ENCODE measurements at regions not wholly inside any gene's neighbourhood (a gene's known extent, or its start where the extent isn't known, plus 50 kb on each side); places are given as distances from the start of the nearest gene placed in this dataset.
A peak's percentile ranks its signal among the peaks of the same experiment; 100 is the strongest.
"Not testable (repeated sequence)": the region's sequence is repeated elsewhere in the genome, so short reads cannot be mapped to it uniquely, and the experiment has no call there.

DNA sequence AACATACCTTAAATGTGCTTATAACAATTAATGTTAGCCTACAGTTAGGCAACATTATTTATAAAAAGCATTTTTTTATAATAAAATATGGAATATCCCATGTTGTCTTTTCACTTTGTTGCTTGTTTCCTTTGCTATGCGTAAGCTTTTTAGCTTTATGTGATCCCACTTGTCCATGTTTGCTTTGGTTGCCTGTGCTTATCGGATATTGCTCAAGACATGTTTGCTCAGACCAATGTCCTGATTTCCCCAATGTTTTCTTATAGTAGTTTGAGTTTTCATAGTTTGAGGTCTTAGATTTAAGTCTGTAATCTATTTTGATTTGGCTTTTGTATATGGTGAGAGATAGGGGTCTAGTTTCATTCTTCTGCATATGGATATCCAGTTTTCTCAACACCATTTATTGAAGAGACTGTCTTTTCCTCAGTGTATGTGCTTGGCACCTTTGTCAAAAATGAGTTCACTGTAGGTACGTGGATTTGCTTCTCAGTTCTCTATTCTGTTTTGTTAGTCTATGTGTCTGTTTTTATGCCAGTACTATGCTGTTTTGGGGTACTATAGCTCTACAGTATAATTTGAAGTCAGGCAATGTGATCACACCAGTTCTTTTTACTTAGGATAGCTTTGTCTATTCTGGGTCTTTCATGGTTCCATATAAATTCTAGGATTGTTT lies 592.7 kb upstream of the SEMA6D start:
- DNase-seq (ENCODE audit: low read depth), result no peak

DNA sequence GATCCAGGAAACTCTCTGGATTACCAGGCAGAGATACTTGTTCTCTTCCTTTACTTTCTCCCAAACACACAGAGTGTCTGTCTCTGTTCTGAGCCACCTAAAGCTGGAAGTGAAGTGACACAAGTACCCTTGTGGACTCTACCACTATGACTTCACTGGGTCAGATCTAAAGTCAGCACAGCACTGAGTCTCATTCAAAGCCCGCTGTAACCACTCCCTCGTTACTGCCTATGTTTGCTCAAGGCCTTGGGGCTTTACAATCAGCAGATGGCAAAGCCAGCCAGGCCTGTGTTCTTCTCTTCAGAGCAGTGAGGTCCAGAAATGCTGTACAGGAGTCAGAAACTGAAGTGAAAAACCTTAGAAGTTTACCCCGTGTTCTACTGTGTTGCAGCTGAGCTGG lies 588.3 kb upstream of the SEMA6D start:
- DNase-seq (ENCODE audit: low read depth), result no peak

DNA sequence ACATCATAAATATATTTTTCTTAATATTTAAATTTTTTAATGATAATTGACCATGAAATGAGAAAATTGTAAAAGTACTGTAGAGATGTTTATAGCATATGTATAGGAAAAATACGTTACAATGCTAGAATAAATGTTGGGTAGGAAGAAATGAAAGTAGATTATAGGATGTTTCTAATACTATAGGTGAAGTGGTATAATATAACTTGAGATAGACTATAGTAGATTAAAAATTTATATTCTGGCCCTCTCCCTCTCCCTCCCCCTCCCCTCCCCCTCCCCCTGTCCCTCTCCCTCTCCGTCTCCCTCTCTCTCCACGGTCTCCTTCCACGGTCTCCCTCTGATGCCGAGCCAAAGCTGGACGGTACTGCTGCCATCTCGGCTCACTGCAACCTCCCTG lies 585.9 kb upstream of the SEMA6D start:
- not testable (repeated sequence) for DNase-seq (ENCODE audit: low read depth)

DNA sequence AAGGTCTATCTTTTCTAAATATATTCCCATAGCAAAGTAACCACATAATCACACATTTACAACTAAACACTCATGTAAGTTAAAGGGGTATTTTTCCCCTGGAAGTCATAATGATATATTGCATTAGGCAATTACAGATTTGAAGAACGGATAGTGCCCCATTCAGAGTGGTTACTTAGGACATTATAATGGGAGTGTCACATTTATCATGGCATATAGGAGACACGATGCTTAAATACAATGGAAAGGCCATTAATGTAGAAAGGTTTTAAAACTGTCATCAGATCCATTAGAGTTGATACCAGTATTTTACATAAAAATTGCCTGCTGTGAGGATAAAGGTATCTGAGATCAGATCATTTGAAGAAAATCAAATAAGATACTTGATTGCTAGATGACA lies 582.0 kb upstream of the SEMA6D start:
- DNase-seq (ENCODE audit: low read depth), result no peak

DNA sequence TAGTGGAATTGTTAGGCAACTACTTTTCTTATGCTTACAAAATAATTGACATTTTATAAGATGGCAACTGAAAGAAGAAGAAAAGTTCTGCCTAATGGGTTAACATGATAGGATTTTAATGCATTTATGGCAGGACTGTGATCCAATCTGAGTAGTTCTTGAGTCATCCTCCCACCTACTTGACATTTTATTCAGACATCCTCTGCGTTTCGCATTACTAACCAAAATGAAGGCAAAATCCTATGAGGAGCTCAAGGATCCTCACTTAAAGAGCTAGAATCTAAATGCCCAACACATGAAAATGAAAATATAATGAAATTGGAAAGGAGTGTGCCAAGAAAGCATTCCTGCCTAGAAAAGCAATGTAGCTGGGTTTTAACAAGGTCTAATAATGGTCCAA lies 581.1 kb upstream of the SEMA6D start:
- no peak for DNase-seq (ENCODE audit: low read depth)

DNA sequence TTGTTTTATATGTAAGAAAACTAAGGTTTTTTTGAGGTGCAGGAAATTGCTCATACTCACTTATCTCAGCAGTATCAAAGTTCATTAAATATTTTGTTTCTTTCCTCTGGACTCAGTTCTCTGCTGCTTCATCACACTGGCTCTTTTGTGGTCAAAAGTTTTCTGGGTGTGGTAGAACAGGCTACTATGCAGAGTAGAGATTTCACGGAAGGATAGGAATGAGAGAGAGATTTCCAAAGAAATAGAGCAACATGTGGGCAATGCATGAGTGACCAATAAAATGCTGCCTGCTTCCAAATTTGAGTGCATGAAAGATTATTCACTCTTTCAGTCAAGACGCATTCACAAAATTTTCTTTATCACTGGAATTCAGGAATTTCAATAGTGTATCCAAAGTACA lies 577.3 kb upstream of the SEMA6D start:
- no peak for DNase-seq (ENCODE audit: low read depth)

DNA sequence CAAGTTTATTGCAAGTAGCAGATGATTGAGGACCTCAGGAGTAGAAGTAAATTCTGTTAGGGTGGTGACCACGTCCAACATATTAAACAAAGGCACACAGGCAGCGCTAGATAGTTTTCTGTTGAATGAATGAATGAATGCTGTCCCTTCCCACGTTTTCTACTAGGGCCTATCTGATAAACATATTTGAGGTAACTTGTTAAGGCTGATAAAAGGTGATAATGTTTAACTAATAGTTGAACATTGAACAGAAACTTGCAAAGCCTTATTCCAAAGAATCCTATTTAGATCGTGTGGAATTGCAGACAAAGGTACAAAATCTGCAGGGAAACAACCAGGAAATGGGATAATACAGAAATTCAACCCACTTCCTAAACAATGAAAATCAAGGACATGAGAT lies 559.5 kb upstream of the SEMA6D start:
- DNase-seq (ENCODE audit: low read depth), result no peak

DNA sequence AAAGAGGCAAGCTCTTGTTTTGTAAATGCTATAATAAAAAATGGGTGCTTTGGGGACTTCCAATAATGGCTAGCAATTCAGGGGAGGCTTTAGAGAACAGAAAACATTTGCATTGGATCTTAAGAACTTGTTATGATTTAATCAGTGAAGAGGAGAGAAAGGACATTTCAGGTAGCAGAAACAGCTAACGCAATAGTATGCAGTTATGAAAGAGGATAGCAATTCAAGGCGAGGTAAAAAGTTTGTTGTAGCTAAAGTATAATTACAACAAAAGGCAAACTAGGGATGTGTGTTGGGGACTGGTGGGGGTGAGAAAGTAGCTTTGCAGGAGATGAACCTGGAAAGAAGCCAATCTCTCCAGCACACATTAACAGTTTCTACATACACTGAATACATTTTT lies 558.7 kb upstream of the SEMA6D start:
- no peak for DNase-seq (ENCODE audit: low read depth)

DNA sequence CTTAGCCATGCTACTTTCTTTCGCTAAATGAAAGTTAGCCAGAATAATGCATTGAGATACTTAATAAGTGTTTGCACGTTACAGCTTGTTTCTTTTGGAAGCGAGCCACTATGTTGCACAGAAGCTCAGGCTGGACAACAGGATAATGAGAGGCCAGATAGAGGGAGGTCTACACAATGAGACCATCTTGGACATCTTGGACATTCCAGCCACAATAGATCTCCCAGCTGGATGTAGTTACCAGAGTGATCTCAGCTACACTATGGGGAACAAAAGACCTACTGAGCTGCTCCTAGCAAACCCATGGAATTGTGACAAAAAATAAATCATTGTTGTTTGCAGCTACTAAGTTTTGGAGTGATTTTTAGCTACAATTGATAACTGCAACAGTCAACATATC lies 540.1 kb upstream of the SEMA6D start:
- DNase-seq (ENCODE audit: low read depth), result no peak

DNA sequence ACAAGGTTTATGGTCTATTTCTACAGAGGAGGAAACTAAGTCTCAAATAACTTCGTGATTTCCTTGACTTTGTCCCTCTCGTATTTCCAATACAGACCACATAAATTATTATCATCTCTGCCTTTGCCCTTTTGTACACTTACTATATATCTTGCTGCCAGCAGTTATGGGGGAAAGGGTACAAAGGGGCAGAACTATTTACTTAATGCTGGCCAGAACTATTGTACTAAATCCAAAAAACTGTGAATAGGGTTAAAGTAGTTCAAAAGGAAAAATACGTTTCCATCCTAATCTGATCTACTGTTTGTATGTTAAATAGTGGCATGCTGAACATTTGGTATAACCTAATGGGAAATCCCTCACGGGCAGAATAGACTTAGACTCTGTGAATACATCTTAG lies 537.3 kb upstream of the SEMA6D start:
- no peak for DNase-seq (ENCODE audit: low read depth)

DNA sequence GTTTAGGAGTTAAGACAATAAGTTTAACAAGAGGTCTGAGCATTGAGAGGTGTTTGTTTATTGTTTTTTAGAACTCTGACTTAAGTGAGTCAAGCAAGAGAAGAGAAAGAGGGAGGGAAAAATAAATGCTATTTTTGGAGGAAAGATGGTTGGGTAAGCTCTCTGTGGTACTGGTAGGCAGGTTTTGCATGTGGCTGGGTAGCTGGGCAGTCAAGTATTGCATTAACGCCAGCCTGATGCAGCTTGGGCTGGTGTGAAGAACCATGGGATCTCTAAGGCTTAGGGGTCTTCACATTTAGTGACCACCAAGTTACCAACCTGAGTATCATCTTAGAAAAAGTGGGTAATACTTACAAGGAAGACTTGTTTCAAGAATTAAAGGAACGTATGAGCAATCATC lies 534.5 kb upstream of the SEMA6D start:
- DNase-seq (ENCODE audit: low read depth), result no peak

DNA sequence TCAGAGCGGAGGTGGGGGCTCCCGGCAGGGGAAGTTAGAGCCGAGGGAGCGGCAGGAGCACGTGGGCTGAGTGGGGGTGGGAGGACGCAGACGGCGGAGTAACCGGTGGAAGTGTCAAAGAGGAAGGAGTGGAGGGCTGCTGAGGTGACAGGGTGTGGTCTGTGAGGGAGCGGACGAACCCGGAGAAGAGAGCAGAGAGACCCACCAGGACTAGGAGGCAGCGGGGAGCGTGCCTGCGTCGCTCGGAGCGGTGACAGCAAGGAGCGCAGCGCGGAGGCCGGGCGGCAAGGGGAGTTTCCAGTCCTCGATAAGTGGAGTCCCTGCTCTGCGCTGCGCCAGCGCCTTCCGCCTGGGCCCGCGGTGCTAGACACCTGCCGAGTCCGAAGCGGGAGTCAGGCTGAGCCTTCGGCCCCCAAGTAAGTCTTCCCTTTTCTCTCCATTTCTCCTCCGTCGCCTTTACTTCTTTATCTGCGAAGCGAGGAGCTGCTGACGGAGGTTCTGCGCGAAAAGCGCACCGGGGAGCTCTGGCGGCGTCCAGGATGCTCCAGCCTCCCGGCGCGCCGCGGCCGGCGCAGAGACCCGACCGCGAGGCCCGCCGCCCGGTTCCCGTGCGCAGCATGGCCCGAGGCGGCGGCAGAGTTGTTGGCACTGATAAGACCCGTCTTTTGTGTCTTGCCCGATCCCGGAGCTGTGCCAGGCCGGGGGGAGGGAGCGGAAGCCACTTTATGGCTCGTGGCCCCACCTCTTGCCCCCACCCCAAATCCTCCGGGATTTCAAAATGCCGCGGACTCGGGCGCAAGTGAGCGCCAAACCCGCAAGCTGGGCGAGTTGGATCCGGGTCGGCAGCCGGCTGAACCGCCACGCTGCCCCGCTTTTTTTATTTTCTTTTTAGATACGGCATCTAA lies 533.0 kb upstream of the SEMA6D start:
- DNase-seq (ENCODE audit: low read depth), result no peak

DNA sequence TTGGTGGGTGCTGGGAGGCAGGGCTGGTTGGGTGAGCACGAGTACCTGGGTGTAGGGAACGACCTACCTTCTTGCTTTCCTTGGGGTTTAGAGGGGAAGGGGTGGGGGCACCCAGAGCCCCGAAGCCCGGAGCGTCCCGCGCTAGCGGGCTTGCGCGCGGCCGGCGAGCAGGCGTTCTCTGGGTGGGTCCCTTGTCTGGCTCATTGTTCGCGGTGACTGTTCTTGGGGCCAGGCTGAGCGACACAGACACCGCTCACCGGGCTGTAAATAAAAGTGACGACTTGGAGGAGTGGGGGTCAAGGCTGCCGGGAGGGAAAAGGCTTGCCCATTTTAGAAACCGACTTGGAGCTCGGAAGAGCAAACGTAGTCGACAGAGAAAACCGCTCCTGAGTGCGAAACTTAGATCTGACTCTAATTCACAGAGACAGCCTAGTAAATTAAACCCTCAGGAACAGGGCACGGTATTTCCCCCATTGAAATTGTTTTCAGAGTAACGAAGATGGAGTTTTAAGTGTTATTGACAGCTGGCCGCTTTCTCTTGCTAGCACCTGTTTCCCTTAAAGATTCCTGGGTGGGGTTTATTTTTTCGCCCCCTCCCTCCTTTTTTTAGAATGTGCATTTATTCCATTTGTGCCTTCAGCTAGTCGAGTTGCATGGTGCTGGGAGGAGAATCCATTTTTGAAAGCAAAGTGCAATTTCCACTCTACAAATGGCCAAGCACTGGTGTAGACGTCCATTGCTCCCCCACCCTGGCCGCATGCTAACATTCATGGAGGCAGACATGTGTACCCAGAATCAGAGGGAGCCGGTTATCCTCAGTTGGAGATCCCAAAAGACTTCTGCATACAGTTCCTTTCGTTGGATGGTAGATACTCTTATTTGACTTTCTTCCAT lies 532.1 kb upstream of the SEMA6D start:
- no peak for DNase-seq (ENCODE audit: low read depth)

DNA sequence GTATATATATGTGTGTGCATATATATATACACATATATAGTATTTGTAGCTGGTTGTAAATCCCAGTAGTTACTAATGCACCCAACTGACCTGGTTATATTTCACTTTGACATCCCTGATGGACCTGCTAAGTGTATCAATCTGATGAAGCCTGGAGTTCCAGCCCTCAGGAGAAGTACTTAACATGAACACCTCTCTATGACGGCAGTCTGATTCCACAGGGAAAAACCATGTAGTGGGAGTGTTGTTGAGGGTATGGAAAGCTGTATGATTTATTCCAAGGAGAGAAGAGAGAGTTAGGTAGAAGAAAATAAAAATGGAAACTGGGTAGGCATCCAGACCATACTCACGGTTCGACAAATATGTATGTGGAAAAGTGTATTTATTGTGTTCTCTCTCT lies 531.2 kb upstream of the SEMA6D start:
- no peak for DNase-seq (ENCODE audit: low read depth)

DNA sequence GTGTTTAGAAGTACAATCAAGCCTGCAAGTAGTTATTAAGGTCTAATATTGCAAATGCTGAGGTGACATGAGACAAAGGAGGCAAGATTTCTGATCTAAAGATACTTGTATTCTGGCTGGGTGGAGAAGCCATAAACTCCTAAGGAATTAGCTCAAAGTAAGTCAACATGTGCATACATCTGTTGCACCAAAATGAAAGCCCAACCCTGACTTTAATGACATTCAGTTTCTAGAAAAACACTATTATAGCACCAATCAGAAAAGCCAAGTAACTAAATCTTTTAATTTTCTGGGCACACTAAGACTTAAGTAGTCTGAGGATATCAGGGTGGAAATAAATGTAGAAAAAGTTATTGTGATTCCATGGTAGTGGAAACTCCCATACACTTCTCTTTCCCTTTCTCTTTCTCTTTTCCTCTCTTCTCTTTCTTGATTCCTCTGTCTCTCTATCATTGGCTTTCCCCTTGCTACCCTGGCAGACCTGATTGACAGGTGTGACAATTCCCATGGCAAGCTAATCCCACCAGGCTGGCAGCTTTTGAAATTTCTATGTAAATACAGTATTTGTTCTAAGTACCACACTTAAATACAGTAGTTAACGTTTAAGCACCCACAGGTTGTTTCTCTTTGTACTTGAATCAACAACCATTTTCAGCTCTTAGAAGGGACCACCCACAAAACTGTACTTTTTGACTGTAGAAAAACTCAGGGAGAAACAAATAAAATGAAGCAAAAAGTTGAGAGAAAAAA lies 528.4 kb upstream of the SEMA6D start:
- no peak for DNase-seq (ENCODE audit: low read depth)

DNA sequence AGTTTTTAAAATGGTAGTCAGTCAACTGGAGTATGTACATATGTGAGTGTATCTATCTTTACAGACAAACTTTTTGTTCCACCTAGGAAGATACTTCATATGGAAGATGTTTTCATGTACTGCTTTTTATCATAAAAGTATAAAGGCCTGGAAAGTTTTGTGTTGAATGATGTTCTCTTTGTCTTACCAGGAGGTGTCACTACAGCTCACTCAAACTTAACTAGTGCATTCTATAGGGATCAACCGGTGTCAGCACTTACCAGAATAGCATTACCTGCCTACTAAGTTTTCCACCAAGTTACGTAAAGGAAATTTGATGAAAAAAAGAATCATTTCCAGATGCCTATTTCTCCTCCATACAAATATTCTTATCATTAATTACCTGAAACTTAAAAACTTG lies 522.6 kb upstream of the SEMA6D start:
- DNase-seq (ENCODE audit: low read depth), result no peak

DNA sequence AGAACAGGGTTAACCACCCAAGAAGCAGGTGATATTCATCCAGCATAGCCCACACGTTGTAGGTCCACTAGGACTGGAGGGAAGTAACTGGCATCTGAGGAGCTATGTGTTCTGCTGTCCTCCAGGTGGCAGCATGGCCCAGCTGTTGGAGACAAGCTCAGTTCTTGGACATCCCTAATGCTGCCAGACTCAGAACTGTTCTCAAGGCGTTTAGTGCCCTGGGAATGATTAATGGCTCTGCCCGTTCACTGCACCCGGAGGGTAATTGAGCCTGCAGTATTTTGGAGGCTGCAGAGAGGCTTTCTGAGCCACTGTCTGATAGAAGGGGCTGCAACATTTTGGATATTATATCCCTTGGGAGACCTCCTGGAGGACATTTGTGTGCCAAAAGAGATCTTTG lies 521.3 kb upstream of the SEMA6D start:
- peak; percentile 1 for DNase-seq (ENCODE audit: low read depth)

DNA sequence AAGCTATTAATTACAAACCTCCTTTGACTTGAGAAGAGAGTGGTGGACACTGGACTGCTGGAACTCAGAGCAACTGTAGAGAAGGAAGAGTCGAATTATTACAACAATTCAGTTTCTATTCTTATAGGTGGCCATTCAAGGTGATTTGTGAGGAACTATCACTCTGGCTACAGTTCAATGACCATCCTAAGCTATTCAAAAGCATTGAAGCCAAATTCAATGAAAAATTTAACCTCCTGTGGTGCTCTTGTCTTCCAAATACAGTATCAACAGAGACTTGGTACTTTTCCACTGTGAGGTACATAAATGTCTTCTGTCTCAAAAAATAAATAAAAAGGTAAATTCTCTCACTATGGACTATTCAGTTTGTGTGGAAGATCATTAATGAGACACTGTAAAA lies 513.3 kb upstream of the SEMA6D start:
- no peak for DNase-seq (ENCODE audit: low read depth)

DNA sequence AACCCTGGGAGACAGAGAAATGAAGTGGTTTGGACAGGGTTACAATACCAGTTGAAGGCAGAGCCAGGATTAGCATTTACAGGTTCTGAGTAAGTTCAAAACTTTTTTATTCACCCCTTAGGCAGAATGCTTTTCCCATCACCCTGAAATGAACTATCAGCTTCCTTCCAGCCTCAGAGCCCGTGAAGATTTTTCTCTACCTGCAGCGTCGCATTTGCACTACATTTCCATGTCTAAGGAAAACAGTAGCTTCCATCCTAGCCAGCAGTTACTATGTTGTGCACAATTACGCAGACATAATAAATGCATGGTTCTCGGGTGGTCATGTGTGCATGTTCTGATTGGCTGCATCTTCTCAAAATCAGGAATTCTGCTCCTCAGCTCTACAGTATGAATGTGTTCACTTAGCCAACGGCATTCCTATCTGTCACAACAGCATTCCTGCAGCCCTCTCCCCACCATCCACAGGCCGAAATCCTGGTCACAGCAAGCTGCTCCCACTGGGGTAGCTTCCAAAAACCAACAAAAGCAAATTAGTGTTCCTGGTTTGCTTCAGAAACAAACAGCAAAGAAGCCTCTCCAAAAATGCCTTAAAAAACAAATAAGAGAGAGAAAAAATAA lies 510.8 kb upstream of the SEMA6D start:
- no peak for DNase-seq (ENCODE audit: low read depth)

DNA sequence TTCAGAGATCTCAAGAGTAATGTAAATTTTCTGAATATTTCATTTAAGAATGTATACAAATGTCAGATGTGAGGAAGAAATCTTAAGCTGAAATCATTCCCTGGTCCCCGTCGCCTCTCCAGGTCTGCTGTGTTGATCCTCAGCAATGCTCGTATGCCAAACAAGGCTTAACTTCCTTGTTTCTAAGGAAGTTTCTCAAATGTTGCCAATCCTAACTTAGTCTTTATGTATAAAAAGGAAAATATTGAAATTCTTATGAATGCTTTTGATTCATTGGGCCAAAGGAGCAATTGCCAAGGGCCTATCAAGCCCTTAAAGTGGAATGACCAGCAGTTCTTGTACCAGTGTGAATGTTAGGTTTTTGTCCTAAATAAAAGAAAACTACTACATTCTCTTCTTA lies 507.7 kb upstream of the SEMA6D start:
- DNase-seq (ENCODE audit: low read depth), result no peak

DNA sequence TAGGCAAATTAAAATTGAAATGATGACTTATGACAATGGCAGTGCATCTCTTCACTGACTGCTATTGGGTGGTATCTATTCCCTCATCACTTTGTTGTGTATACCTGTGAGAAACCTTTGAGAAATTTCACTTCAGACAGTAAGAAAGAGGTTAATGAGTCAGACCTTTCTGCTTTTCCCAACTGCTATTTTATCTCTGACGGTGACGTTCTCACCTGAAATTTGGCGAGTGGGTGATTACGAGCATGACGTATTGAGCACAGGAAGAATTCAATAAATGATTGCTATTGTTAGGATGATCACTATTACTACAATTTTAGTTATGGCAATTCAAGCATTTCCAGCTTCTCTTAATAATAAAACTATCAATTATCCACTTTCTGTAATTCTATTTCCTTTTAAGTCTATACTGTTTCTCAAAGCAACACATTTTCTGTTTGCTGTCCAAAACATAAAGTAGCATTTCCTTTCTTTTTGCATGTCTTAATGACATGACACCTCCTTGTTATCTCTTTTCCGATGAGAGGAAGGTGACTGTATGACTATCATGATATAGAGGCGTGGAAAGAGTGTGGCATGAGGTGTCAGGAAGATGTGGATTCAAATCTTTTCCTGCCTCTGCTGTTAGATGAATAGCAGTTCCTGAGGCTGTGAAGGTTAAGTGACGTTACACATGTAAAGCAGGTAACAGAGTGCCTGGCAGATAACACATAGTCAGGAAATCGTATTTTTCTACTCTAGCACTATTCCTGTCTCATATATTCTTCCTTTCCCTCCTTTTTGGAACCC lies 504.9 kb upstream of the SEMA6D start:
- no peak for DNase-seq (ENCODE audit: low read depth)
